BJ (cell line): ENCODE measurements at regions not wholly inside any gene's neighbourhood (a gene's known extent, or its start where the extent isn't known, plus 50 kb on each side); places are given as distances from the start of the nearest gene placed in this dataset.
"Not testable (repeated sequence)": the region's sequence is repeated elsewhere in the genome, so short reads cannot be mapped to it uniquely, and the experiment has no call there.

ENCODE experiments used
- CTCF ChIA-PET: fragments of 350-600 bp; formaldehyde crosslinking; extraction: SDS; loops from one replicate; lab custom pipeline; 2021; ENCODE audit warnings: antibody characterized with exemption, inconsistent platforms; lab: Yijun Ruan, JAX
- POLR2A ChIA-PET: fragments of 300-600 bp; sonication (Branson Sonifier 250); formaldehyde crosslinking; extraction: SDS; loops from one replicate; lab custom pipeline; 2021; ENCODE audit warnings: antibody characterized with exemption; lab: Charles Lee
- DNase-seq: peaks from one replicate; pipeline ENCODE4 v3.0.0-alpha.2; 2011; ENCODE audit warnings: low read depth
- H3K27me3 ChIP-seq: 2 replicates; pipeline ENCODE4 v1.6.0; 2011; ENCODE audit warnings: low read length; ENCODE audit not compliant: control insufficient read depth, insufficient read depth
- H3K36me3 ChIP-seq: 2 replicates; pipeline ENCODE4 v1.5.1; 2011; ENCODE audit warnings: low read length; ENCODE audit not compliant: control insufficient read depth, insufficient read depth
- H3K4me3 ChIP-seq: 2 replicates; pipeline ENCODE4 v1.5.1; 2011; ENCODE audit warnings: low read depth, mild to moderate bottlenecking, control low read depth, low read length
- TF ChIP-seq, protein P1 (sequence below): IDR thresholded peaks from 2 replicates; pipeline ENCODE4 v1.5.1; 2011; ENCODE audit warnings: low read depth, mild to moderate bottlenecking, control low read depth, inconsistent platforms, low read length, moderate library complexity; ENCODE audit not compliant: insufficient read depth

DNA sequence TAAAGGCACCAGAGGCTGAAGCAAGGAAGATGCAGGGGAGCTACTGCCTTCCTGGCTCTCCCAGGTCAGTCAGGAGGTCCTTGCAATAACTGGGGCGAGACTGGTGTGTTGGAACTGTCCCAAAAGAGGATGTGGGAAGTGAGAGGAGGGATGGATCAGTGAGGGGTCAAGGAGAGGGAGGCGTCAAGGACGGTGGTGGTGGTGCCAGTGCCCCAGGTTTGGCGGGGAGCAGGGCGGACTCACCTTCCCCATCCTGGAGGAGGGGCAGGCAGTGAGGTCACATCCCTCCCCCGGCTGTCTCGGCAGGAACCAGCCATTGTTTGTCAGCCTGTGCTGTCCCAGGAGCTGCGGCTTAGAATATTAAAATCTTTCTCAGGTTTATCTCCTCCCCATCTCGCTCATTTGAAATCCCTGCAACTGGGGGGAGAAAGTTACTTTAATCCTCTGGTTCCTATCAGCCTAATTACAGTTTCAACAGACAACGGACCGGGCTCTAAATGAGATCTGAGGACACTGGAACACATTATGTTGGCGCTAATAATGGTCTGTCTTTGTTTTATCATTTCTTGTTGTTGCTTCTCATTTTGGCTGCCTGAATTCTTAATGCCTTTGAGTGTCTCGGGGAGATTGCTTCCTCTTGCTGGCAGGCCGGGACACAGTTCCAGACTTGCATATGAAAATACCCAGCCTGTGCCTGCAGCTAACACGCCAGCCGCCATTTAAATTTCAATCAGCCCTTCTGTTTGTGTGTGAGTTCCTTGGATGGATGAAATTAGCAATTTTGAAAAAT, 387.5 kb downstream of the RPS24 start:
- H3K4me3 ChIP-seq: no peak overlapping the region
- H3K36me3 ChIP-seq: no peaks in the 10 kb centered on the region
- ChIA-PET POLR2A (no interaction called here), CTCF (no interaction called here)
- TF ChIP-seq, protein P1, sequence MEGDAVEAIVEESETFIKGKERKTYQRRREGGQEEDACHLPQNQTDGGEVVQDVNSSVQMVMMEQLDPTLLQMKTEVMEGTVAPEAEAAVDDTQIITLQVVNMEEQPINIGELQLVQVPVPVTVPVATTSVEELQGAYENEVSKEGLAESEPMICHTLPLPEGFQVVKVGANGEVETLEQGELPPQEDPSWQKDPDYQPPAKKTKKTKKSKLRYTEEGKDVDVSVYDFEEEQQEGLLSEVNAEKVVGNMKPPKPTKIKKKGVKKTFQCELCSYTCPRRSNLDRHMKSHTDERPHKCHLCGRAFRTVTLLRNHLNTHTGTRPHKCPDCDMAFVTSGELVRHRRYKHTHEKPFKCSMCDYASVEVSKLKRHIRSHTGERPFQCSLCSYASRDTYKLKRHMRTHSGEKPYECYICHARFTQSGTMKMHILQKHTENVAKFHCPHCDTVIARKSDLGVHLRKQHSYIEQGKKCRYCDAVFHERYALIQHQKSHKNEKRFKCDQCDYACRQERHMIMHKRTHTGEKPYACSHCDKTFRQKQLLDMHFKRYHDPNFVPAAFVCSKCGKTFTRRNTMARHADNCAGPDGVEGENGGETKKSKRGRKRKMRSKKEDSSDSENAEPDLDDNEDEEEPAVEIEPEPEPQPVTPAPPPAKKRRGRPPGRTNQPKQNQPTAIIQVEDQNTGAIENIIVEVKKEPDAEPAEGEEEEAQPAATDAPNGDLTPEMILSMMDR: no peak
- DNase-seq: no peak
- H3K27me3 ChIP-seq: no peaks in the 10 kb centered on the region

- H3K27me3 ChIP-seq, POLR2A ChIA-PET, H3K4me3 ChIP-seq, H3K36me3 ChIP-seq, DNase-seq: not testable (repeated sequence)
- CTCF ChIA-PET: interaction anchor here (0.6 kb wide), 1 partner anchor 102 kb away, joined by 3 read pairs; no protein-coding TSS in a partner anchor
Observed at GRCh38 chr10:78424050-78424449, 390.4 kb downstream of the RPS24 start.

DNA sequence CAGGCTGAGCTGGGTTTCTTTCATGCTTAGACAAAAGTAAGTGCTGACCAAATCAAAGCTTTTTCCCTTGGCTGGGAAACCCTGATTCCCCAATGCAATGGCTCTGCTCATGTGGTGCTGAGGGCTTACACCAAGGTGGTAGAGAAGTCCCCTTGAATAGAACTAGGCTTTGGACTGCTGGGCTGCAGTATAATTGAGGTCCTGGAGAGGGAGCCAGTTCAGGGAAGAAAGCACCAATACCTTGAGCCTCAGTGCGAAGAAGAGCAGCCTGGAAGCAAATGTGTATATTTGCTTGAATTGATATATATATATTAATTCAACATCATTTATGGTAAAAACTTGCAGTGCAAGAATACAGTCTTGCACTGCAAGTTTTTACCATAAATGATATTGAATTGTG, 391.1 kb downstream of the RPS24 start:
- H3K4me3 ChIP-seq: no peak overlapping the region
- TF ChIP-seq, protein P1: peak; percentile 32
- no peaks in the 10 kb centered on the region for H3K36me3 ChIP-seq
- peaks cover 3% of the 10 kb centered on the region; the same call in 1 of the 2 replicates for H3K27me3 ChIP-seq
- CTCF ChIA-PET: interaction anchor here (0.6 kb wide), 1 partner anchor 101 kb away, joined by 3 read pairs; no protein-coding TSS in a partner anchor
- DNase-seq: no peak
- POLR2A ChIA-PET: no interaction called here

DNA sequence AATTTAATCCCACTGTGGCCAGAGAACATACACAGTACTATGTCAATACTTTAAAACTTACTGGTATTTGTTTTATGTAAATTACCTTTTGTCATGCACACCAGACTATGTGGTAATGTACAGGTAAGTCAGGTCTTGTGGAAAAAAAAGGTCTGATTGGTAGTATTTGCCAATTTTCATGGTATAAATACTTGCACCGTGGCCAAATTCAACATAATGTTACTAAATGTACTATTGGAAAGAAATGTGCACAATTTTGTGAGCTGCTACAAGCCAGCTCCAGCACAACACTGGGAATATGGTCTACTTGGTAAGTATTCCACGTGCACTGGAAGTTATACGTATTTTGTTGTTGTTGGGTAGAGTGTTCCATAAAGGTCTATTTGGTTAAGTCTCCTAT, 392.5 kb downstream of the RPS24 start:
- Histone ChIP-seq H3K36me3 (no peaks in the 10 kb centered on the region), H3K27me3 (peaks cover 4% of the 10 kb centered on the region; the same call in 1 of the 2 replicates), H3K4me3 (no peak overlapping the region)
- DNase-seq: no peak
- ChIA-PET POLR2A (no interaction called here), CTCF (no interaction called here)
- TF ChIP-seq, protein P1: no peak

- ChIA-PET CTCF (interaction anchor here (0.6 to 1.3 kb wide), 4 partner anchors 9 to 796 kb away, joined by 3 to 4 read pairs (median 3); no protein-coding TSS in a partner anchor), POLR2A (no interaction called here)
Observed at GRCh38 chr10:78427497-78428031, 393.9 kb downstream of the RPS24 start.

More at GRCh38 chr10:78427497-78428031, 393.9 kb downstream of the RPS24 start:
- Histone ChIP-seq H3K36me3 (no peaks in the 10 kb centered on the region), H3K4me3 (no peak overlapping the region), H3K27me3 (peaks cover 4% of the 10 kb centered on the region; the same call in 1 of the 2 replicates)
- TF ChIP-seq, protein P1: no peak
- no peak for DNase-seq
